G401 (cell line): ENCODE measurements at regions not wholly inside any gene's neighbourhood (a gene's known extent, or its start where the extent isn't known, plus 50 kb on each side); places are given as distances from the start of the nearest gene placed in this dataset.

ENCODE experiments used
- DNase-seq: peaks from one replicate; pipeline ENCODE4 v3.0.0-alpha.2; 2015; ENCODE audit warnings: low spot score
- in situ Hi-C: cut with HindIII; loops from 2 replicates; pipeline ENCODE4 v1.10.0; 2016; ENCODE audit warnings: low sequenced_read_pairs, mixed read lengths

DNA sequence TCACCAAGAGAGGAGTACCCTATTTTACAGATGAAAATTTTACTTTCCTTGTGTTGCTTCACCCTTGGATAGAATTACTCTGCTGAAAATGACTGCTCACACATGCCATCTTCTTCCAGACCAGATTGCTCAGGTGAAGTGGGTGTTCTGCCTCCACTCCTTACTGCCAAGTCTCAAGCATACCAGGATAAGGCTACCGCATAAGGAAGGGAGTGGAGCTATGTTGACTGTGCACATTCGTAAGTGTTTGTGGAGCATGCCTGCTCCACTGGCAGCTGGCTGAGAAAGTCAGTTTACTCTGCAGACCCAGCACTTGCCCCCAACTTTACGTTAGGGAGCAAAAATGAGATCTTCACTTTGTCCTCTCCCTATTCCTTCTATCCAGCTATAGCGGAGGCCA is 405.0 kb upstream of the DDX18 start:
- no peak for DNase-seq
- in situ Hi-C loops, result no loop called here

DNA sequence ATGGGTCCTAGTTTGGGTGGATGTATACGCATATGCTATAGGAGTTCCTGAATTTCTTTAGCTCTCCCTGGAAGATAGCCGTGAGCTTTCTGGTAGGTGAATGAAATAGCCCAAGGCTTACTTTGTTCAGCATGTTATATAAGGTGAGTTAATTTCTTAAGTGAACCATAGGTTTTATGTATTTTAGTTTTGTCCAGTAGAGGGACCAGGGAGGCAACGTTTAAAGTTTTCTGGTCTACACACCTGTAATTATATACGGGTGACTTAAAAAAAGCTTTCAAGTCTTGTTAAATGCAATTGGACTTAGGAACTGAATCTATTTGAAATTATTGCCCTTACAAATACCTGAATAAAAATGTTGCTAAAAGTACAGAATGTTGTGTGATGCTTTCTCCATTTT is 402.5 kb upstream of the DDX18 start:
- DNase-seq, result no peak
- in situ Hi-C loops, result no loop called here

DNA sequence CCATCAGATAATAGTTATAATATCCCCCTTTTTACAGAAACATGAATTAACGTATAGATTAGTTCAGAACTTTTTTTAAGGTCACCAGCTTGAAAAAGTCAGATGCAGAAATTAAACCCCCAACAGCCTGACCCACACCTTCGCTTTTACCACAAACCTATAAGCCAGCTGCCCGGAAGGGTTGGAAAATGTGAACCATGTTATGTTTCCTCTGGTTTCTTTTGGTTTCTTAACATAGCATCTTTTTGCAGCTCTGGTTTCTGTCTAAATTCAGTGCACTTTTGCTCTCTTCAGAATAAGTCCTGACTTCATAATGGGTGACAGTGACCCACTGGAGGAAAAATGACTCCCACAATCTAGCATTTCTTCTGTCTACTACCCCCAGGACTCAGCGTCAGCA is 381.7 kb upstream of the DDX18 start:
- DNase-seq, result no peak
- in situ Hi-C loops, result no loop called here

DNA sequence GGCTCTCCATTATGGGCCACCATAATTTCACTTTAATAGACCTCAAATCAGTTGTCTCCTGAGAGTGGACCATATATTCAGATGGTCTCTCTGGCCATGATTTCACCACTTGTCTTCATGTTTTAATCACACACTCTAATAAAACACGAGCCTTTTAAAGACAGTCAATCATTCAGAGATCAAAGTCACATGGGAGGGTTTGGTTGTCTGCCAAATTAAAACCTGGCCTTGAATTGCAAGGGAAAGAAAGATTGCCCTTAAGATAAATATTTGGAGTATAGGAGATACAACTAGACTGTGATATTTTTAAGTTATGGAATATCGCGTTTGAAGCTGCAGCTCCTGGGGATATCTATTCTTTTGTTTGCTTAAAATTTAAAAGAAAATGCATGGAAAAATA is 377.8 kb upstream of the DDX18 start:
- in situ Hi-C loops, result no loop called here

DNA sequence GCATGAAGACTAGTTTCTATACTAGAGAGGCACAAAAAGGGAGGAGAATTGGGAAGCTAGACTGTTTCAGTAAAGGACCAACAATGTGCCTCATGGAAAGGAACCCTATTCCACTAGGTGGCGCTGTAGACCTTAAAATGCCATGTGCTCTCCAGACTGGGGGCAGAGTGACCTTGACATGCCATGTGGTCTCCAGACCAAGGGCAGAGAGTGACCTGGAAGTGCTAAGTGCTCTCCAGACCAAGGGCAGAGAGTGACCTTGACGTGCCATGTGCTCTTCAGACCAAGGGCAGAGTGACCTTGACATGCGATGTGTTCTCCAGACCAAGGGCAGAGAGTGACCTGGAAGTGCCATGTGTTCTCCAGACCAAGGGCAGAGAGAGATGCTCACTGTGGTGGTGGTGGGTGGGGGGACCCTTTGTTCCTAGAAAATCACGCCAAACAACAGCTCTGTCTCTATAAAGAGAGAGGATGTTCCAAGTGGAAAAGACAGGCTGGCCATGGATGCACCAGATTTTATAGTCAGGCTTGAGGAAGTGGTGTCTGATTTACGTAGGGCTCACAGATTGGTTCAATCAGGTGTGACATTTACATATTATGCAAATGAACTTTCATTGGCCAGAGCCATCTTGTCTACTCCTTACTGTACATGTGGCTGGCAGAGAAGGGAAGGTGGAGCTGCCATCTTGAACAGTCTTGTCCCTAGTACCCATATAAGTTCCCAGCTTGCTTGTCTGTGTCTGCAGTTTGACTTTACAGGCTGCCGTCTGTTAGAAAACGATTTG is 344.0 kb upstream of the DDX18 start:
- in situ Hi-C loops, result no loop called here
- DNase-seq, result no peak

More for the DNA sequence above, 377.8 kb upstream of the DDX18 start:
- no peak for DNase-seq

DNA sequence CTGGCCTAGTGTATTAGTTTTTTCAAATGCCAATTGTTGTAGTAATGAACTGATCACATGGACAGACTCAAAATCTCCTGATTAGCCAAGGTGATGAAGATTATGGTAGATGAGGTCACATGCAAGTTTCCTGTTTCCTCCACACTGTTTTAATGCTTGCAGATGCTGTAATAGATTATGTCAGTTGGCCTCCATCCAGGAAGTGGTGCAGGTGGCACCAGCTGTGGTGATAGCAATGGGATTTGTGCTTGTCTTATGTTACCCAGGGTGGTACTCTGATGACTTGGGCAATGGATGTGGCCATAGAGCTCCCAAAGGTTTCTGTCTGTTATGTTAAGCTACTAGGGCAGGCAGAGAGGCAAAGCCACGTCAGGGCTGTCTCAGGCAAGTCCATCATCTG is 332.9 kb upstream of the DDX18 start:
- in situ Hi-C loops, result no loop called here
- DNase-seq, result no peak

DNA sequence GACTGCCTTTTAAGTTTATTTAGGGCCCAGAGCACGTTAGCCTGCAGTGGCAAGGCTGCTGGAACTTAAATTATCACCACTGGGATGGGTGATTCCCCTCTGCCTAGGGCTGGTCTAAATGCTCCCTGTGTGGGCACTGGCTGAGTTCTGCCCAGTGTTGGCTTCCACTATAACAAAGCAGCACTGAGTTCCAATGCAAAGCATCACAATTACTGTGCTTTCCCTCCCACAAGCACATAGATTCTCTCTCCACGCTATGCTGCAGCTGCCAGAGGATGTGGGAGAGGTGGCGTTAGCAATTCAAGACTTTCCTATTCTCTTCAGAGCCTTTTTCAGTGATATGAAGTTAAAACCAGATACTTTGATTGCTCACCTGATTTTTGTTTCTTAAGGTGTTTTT is 328.9 kb upstream of the DDX18 start:
- DNase-seq, result no peak
- in situ Hi-C loops, result no loop called here

DNA sequence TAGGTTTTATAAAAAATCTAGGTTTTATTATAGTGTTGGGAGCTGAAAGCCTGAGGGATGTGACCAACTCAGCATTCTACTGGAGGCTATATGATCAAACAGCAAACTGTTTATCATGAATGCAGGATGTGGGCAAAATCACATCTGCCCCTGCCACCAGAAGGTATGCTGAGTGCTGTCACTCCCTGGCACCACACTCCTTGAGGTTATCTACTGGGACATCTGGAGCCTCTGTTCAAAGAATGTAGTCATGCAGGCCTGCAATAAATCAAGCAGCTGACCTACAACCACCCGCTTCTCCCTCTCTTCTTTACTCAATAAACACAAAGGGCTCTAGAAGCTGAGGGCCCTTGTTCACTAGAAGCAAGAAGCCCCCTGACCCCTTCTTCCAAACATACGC is 328.4 kb upstream of the DDX18 start:
- no peak for DNase-seq

DNA sequence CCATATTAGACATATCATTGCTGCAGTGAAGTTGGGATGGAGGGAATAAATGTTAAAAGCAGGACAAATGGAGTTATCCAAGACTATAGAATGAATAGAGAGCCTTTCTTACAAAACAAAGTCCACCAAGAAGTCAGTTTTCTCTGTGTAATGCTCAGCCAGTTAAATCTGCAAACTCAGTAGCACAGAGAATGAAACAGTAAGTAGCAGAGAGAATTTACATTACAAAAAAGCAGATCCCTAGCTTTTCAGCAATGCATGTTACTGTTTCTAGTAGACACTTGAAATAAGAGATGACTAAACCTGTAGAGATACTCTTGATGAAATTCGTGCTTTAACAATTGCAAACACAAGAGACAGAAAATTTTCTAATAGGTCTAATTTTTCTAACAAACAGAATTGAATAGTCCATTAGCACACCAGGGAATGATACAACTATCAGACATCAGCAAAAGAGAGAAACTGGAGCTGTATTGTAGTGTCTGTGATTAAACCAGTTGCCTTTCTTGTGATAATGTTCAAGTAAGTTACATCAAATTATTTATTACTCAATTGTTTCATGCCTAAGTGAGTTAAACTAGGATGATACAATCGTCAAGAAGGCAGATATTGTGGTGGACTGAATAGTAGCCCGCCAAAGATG is 322.2 kb upstream of the DDX18 start:
- in situ Hi-C loops, result no loop called here
- DNase-seq, result no peak

More for the DNA sequence above, 328.4 kb upstream of the DDX18 start:
- in situ Hi-C loops, result no loop called here

DNA sequence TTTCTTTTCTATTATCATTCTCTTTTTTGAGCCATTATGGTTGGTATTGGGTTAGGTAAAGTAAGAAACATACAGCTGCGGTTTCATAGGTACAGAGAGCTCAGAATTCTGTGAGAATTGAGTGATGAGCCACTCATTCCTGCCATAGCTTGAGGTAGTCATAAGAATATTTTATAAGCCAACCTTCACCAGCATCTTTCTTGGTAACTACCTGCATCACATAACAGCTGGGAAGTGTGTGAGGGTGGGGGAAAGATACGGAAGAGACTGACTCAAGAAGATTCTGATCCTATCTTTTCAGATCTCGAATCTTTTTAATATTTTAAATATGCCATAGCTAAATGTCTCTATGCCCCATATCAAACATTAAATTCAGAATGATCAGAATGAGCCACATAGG is 313.8 kb upstream of the DDX18 start:
- in situ Hi-C loops, result no loop called here

DNA sequence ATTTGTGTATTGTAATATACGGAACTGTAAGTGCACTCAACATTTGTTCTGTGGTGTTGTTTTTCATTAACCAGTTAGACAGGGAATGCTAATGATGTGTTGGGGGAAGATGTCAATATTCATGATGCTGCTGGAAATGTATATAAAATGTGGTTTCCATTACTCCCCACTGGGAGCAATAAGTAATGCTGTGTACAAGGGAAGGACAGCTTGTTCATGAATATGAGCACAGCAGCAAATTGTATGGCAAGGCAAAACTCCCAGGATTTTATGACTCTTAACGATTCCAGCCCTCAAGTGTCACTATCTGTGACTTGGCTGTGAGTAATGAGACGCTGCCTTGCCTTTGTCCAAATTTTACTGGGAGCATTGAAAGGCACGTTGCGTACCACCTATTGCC is 312.4 kb upstream of the DDX18 start:
- DNase-seq, result no peak
- in situ Hi-C loops, result no loop called here

More for the DNA sequence above, 313.8 kb upstream of the DDX18 start:
- no peak for DNase-seq

DNA sequence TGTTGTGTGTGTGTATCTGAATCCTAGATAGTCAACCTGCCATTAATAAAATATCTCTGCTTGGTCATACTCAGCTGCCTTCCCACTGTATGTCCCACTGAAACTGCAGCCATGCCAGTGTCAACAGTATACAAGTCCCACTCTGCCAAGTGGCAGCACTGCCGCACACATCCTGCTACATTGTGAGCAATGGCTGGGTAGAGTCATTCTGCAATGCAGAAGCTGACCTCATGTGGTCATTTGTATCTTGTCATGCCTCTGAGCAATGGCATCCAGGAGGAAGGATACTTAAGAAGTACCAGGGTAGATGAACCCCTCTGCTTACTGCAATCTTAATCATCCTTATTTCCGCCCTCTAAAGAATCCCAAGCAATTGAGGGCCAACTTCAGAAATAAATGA is 302.2 kb upstream of the DDX18 start:
- in situ Hi-C loops, result no loop called here
- DNase-seq, result no peak

DNA sequence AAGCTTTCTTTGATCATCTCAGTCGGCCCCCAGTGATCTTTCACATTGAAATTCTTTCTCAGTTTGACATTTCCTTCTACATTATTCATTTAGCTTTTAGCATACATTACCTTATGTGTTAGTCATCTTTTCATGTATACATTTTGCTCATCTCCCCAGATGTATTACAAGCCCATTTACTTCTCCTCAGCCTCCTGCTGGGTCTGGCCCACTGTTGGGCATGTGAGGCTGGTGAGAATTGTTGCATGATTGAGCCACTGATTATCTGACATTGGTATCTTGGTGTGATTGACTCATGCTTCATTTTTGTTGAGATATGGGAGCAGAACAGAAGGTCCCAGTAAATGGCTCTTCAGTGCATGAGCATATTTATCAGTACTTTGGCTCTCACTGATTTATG is 300.1 kb upstream of the DDX18 start:
- in situ Hi-C loops, result no loop called here
- DNase-seq, result no peak

DNA sequence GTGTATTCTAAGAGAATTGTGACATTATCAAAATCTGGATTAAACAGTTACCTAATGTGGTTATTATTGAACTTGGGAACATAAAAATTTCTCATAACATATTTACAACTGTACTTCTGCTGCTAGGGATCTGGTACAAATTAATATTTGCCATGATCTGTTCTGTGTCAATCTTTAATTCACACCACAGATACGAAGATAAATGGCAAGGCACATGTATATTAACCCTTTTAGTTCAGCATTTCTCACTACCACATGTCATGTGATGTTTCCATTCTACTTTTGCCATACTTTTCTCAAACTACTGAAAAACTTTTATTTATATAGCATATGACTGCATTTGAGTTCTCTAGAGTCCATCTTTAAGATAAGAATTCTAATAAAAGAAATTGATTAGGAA is 295.3 kb upstream of the DDX18 start:
- in situ Hi-C loops, result no loop called here

DNA sequence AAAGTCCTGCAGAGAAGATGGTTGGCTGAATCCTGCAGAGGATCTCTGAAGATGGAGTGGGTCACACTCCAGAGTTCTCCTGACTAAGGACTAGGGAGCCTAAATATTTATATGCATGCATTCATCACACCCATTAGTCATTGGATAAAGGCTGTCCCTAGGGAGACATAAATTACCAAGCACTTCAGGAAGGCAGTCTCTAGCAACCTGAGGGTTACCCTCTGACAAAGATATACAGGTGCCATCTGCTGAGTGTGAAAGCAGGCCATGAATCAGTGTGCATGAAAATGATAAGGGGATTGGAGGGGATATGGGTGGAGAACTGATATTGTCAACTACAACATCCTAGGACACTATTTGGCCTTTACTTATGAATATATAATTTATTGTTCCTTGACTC is 294.8 kb upstream of the DDX18 start:
- DNase-seq, result no peak

More for the DNA sequence above, 295.3 kb upstream of the DDX18 start:
- DNase-seq, result no peak

DNA sequence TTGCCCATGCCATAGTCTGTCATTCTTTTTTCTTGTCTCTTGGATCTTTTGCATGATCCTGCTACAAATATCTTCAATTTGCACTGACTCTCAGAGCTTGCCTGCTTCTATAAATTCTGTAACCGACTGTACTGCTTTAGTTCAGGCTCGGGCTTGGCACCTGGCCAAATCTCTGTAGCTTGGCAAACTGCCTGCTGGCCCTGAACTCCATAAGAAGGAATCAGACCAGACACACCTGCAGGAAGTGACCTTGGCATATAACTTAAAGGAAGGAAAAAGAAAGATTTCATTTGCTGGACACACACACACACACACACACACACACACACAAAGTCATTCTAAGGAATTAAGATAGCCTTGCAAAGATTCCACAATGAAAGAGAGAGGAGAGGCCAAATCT is 291.2 kb upstream of the DDX18 start:
- in situ Hi-C loops, result no loop called here
- peak; percentile 6 for DNase-seq

More for the DNA sequence above, 294.8 kb upstream of the DDX18 start:
- in situ Hi-C loops, result no loop called here

DNA sequence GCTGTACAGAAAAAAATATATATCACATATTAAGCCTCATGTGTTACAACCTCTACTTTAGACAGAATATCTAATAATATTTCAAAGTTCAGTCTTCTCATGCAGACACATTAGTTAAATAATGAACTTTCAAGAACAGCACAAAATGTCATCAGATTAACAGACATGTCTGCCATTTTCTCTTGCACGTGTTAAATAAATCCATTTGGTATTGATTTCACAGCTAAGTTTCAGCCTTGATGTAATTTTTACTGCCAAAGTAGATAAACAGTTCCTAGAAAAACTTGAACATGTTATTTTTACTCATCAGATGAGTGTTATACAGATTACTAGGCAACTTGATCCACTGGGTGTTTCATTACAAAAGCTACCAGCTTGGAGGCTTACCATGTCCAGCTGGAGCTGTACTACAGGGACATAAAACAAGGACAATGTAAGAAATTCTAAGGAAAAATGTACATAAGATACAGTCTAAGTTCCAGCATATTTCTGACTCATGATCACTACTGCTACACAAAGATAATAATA is 290.7 kb upstream of the DDX18 start:
- DNase-seq, result no peak
- in situ Hi-C loops, result no loop called here

DNA sequence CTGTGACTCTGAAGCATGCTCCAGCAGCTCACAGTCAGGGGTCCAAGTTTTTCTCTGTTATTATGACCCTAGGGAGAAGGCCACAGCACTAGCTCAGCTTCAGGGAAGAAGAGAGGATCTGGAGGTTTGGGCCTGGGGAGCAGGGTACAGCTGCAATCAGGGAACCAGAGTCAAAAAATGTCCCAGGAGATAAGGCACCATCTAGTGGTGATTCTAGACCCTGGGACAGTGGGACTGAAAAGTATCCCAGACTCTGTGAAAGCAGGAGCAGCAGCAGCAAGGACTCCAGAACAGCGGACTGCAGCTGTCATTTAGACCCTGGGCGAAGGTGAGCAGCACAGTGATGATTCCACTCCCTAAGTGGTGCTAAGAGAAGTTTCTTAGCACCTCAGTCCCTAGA is 278.4 kb upstream of the DDX18 start:
- no peak for DNase-seq
- in situ Hi-C loops, result no loop called here

DNA sequence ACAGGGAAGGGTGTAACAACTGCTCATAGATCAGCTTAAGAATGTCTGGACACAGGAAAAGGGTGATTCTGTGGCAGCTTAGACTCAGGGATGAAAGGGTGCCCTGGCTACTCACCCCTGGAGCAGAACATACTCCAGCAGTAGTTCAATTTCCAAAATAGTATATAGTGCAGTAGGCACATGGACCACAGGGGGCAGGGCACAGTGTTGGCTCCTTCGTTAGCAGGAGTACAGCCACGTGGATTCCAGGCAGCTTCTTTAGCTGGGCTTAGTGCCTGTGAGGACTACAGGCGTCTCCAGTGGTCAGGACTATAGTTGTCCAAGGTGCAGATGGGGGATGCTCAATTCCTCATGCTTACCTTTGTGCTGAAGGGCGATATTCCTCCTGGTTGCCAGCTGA is 277.5 kb upstream of the DDX18 start:
- in situ Hi-C loops, result no loop called here
- no peak for DNase-seq

DNA sequence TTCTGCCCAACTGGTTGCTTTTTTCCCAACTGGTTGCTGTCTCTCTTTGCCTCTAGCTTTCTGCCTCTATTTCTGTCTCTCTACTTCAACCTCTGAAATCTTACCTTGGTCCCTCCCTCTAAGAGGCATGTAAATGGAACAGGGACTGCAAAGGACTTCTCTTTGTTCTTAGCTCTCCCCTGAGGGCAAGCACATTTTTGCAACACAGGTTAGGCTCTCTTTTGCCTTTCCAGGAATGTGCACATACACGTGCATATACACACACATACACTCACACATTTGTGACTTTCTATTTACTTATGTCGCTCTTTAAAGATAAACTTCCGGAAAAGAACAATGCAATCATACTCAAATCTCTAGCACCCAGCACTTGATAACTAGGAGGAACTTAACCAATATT is 262.6 kb upstream of the DDX18 start:
- in situ Hi-C loops, result no loop called here
- no peak for DNase-seq

DNA sequence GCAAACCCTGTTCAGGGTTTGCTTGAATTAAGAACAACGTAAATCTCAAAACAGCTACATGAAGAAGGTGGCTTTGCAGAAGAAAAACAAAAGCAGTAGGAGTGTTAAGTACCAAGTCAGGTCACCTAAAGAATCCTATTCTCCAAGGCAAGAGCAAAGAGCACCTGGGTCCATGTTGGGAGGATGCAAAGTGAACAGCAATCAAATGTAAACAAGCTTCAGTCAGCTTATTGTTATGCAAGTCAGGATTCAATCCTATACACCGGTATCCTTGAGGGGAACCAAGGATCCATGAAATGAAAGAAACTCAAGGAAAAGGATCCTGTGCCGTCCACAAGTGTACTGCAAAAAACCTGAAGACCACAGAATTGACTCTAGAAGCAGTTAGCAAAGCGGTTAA is 261.0 kb upstream of the DDX18 start:
- DNase-seq, result no peak

More for the DNA sequence above, 261.0 kb upstream of the DDX18 start:
- in situ Hi-C loops, result no loop called here
